ENCODE measurements at regions not wholly inside any gene's neighbourhood (a gene's known extent, or its start where the extent isn't known, plus 50 kb on each side); places are given as distances from the start of the nearest gene placed in this dataset.

GRCh38 chr1:98428864-98429263, 232.7 kb upstream of the SNX7 start:
- TF ChIP-seq CTCF (IDR thresholded peaks at IDR 0.05; ENCODE audit: low read depth, low read length, poor library complexity, severe bottlenecking), result no peak
- no peak for TF ChIP-seq EZH2phosphoT487 (IDR thresholded peaks at IDR 0.05; ENCODE audit: borderline replicate concordance, low read length)

Measured in DOHH2 (cell line).